H1 (cell line): ENCODE measurements at regions not wholly inside any gene's neighbourhood (a gene's known extent, or its start where the extent isn't known, plus 50 kb on each side); places are given as distances from the start of the nearest gene placed in this dataset.

ENCODE experiments used
- CBX8 ChIP-seq: fragments of 300-800, 300-1000 bp; sonication (generic); IDR thresholded peaks from 2 replicates; pipeline ENCODE4 v1.7.1; 2016; ENCODE audit warnings: low read depth, low read length, borderline replicate concordance
- CHD2 ChIP-seq: IDR thresholded peaks from 2 replicates; pipeline ENCODE4 v1.6.1; 2012; ENCODE audit warnings: low read length, improper control_type of control experiment
- NRF1 ChIP-seq: IDR thresholded peaks from 2 replicates; pipeline ENCODE4 v1.6.1; 2011; ENCODE audit warnings: mild to moderate bottlenecking, low read depth, low read length, improper control_type of control experiment
- POLR2AphosphoS5 ChIP-seq: IDR thresholded peaks from 2 replicates; pipeline ENCODE4 v1.6.1; 2011; ENCODE audit warnings: low read depth, low read length
- SRF ChIP-seq: IDR thresholded peaks from 2 replicates; pipeline ENCODE4 v1.6.1; 2011; ENCODE audit warnings: mild to moderate bottlenecking, low read depth, low read length, moderate library complexity

DNA sequence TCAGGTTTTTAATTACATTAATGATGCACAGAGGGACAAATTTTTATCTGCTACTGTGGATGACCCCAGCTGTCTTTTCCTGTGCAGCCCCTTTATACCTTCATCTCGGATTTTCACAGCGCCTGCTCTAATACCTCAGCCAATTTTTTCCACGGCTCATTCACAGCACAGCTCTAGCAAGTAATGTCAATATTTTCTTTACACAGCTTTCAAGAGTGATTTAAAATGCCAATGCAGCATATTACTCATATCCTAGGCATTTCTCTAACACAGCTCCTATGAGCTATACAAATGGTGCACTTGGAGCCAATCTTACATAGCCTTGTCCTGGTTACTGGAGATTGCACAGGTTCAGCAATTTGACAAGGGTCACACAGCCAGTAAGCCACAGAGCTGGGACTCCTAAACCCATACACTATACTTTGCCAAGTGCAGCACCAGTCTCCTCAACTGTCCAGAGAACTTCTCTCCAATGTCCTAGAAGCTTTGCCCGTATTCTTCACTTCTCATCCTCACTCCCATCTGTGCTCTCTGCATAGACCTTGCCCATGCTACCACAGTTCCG, 661.8 kb downstream of the DTWD2 start (continued):
- no peak for TF ChIP-seq POLR2AphosphoS5
- TF ChIP-seq CHD2, result no peak
- TF ChIP-seq NRF1, result no peak
- TF ChIP-seq CBX8, result no peak
- no peak for TF ChIP-seq SRF
